Ectodermal cell (in vitro differentiated cells): ENCODE measurements at regions not wholly inside any gene's neighbourhood (a gene's known extent, or its start where the extent isn't known, plus 50 kb on each side); places are given as distances from the start of the nearest gene placed in this dataset.

Experiments
- H3K27ac ChIP-seq: 2 replicates; pipeline ENCODE4 v1.7.0; 2013; ENCODE audit warnings: mild to moderate bottlenecking, low read depth, low read length; ENCODE audit not compliant: insufficient read depth, poor library complexity, severe bottlenecking
- H3K27me3 ChIP-seq: 2 replicates; pipeline ENCODE4 v1.7.0; 2013; ENCODE audit warnings: mild to moderate bottlenecking, low read length; ENCODE audit not compliant: insufficient read depth, control insufficient read depth, poor library complexity, severe bottlenecking
- H3K36me3 ChIP-seq: one replicate; pipeline ENCODE4 v1.7.0; 2013; ENCODE audit warnings: low read length; ENCODE audit not compliant: control insufficient read depth, insufficient read depth
- H3K4me1 ChIP-seq: one replicate; pipeline ENCODE4 v1.7.0; 2013; ENCODE audit warnings: low read length; ENCODE audit not compliant: control insufficient read depth, insufficient read depth
- H3K4me3 ChIP-seq: 2 replicates; pipeline ENCODE4 v1.7.0; 2013; ENCODE audit warnings: low read depth, low read length, control low read depth; ENCODE audit not compliant: insufficient read depth
- H3K9me3 ChIP-seq: 2 replicates; pipeline ENCODE4 v1.7.0; 2013; ENCODE audit warnings: mild to moderate bottlenecking, low read length, moderate library complexity; ENCODE audit not compliant: control insufficient read depth
- WGBS, 2 experiments: methylation state at CpG; one replicate each; pipeline ENCODE4 v1.1.7; 2013; ENCODE audit warnings: missing lambda C conversion rate in 2 of 2; 5-methylcytosine and 5-hydroxymethylcytosine counted together

- Histone ChIP-seq H3K9me3 (no peaks in the 10 kb centered on the region), H3K4me1 (no peaks in the 10 kb centered on the region), H3K4me3 (no peak overlapping the region), H3K27ac (no peak overlapping the region), H3K36me3 (no peaks in the 10 kb centered on the region), H3K27me3 (no peaks in the 10 kb centered on the region)
- 78 to 84% methylated on average over 4 of the region's 4 CpGs for WGBS, 2 experiments
These were observed 200.5 kb upstream of the GRIP1 start for GRCh38 chr12:66879409-66879808.

GRCh38 chr12:66881386-66881785 lies 202.5 kb upstream of the GRIP1 start:
- Histone ChIP-seq H3K36me3 (no peaks in the 10 kb centered on the region), H3K4me3 (no peak overlapping the region), H3K4me1 (peaks cover 10% of the 10 kb centered on the region), H3K9me3 (no peaks in the 10 kb centered on the region), H3K27ac (no peak overlapping the region), H3K27me3 (no peaks in the 10 kb centered on the region)

GRCh38 chr12:66884091-66884490 lies 205.2 kb upstream of the GRIP1 start:
- no peaks in the 10 kb centered on the region for H3K9me3 ChIP-seq
- H3K27me3 ChIP-seq, result no peaks in the 10 kb centered on the region
- no peak overlapping the region for H3K4me3 ChIP-seq
- H3K4me1 ChIP-seq, result peaks cover 10% of the 10 kb centered on the region
- H3K27ac ChIP-seq, result no peak overlapping the region
- WGBS, 2 experiments, result 81 to 91% methylated on average over 6 to 11 of the region's 11 CpGs
- no peaks in the 10 kb centered on the region for H3K36me3 ChIP-seq

- Histone ChIP-seq H3K27ac (no peak overlapping the region), H3K27me3 (no peaks in the 10 kb centered on the region), H3K9me3 (no peaks in the 10 kb centered on the region), H3K36me3 (no peaks in the 10 kb centered on the region), H3K4me1 (peaks cover 10% of the 10 kb centered on the region), H3K4me3 (no peak overlapping the region)
- WGBS, 2 experiments, result 66 to 67% methylated on average over 13 of the region's 13 CpGs
These were observed 206.4 kb upstream of the GRIP1 start for GRCh38 chr12:66885115-66885875.

GRCh38 chr12:66896797-66897196 lies 217.9 kb upstream of the GRIP1 start:
- no peaks in the 10 kb centered on the region for H3K4me1 ChIP-seq
- no peaks in the 10 kb centered on the region for H3K9me3 ChIP-seq
- WGBS, 2 experiments, result 84 to 86% methylated on average over 8 of the region's 8 CpGs
- H3K27ac ChIP-seq, result no peak overlapping the region
- no peaks in the 10 kb centered on the region for H3K27me3 ChIP-seq
- no peak overlapping the region for H3K4me3 ChIP-seq
- no peaks in the 10 kb centered on the region for H3K36me3 ChIP-seq

GRCh38 chr12:66898700-66899469 lies 220.0 kb upstream of the GRIP1 start:
- WGBS, 2 experiments, result 88 to 93% methylated on average over 2 to 3 of the region's 3 CpGs

GRCh38 chr12:66899588-66899987 lies 220.7 kb upstream of the GRIP1 start:
- Histone ChIP-seq H3K27me3 (no peaks in the 10 kb centered on the region), H3K9me3 (no peaks in the 10 kb centered on the region), H3K4me1 (no peaks in the 10 kb centered on the region), H3K4me3 (no peak overlapping the region), H3K27ac (no peak overlapping the region), H3K36me3 (no peaks in the 10 kb centered on the region)

More at GRCh38 chr12:66898700-66899469, 220.0 kb upstream of the GRIP1 start:
- no peaks in the 10 kb centered on the region for H3K9me3 ChIP-seq
- H3K4me3 ChIP-seq, result no peak overlapping the region
- H3K27ac ChIP-seq, result no peak overlapping the region
- H3K4me1 ChIP-seq, result no peaks in the 10 kb centered on the region
- H3K27me3 ChIP-seq, result no peaks in the 10 kb centered on the region
- H3K36me3 ChIP-seq, result no peaks in the 10 kb centered on the region

GRCh38 chr12:66900616-66901015 lies 221.7 kb upstream of the GRIP1 start:
- Histone ChIP-seq H3K9me3 (no peaks in the 10 kb centered on the region), H3K27ac (no peak overlapping the region), H3K4me3 (no peak overlapping the region), H3K4me1 (no peaks in the 10 kb centered on the region), H3K36me3 (no peaks in the 10 kb centered on the region), H3K27me3 (no peaks in the 10 kb centered on the region)
- whole genome bisulfite sequencing, 2 experiments, result 96 to 100% methylated on average over 1 to 2 of the region's 2 CpGs

GRCh38 chr12:66901138-66901932 lies 222.5 kb upstream of the GRIP1 start:
- 79 to 95% methylated on average over 3 to 4 of the region's 4 CpGs for WGBS, 2 experiments
- Histone ChIP-seq H3K9me3 (no peaks in the 10 kb centered on the region), H3K27me3 (no peaks in the 10 kb centered on the region), H3K36me3 (no peaks in the 10 kb centered on the region), H3K27ac (no peak overlapping the region), H3K4me3 (no peak overlapping the region), H3K4me1 (no peaks in the 10 kb centered on the region)

- Histone ChIP-seq H3K27ac (no peak overlapping the region), H3K27me3 (no peaks in the 10 kb centered on the region), H3K4me3 (no peak overlapping the region), H3K9me3 (no peaks in the 10 kb centered on the region), H3K36me3 (no peaks in the 10 kb centered on the region), H3K4me1 (no peaks in the 10 kb centered on the region)
These were observed 223.1 kb upstream of the GRIP1 start for GRCh38 chr12:66902020-66902419.
